DOHH2 (cell line): ENCODE measurements at regions not wholly inside any gene's neighbourhood (a gene's known extent, or its start where the extent isn't known, plus 50 kb on each side); places are given as distances from the start of the nearest gene placed in this dataset.

ENCODE experiments used
- H3F3A ChIP-seq: fragments of 200-600 bp; sonication (generic), shearing (Covaris generic); 2 replicates; pipeline ENCODE4 v1.6.0; 2016; ENCODE audit warnings: antibody characterized with exemption, mild to moderate bottlenecking; ENCODE audit not compliant: control insufficient read depth, insufficient read depth
- H3K27ac ChIP-seq: fragments of 200-600 bp; sonication (generic); 2 replicates; pipeline ENCODE4 v1.5.1; 2014; ENCODE audit warnings: low read depth, mild to moderate bottlenecking, low read length, moderate library complexity
- H3K27me3 ChIP-seq: fragments of 200-600 bp; sonication (generic); 2 replicates; pipeline ENCODE4 v1.6.1; 2014; ENCODE audit warnings: mild to moderate bottlenecking, low read length, mixed read lengths; ENCODE audit not compliant: control insufficient read depth
- H3K36me3 ChIP-seq: fragments of 200-600 bp; sonication (generic); 2 replicates; pipeline ENCODE4 v1.6.1; 2014; ENCODE audit warnings: mild to moderate bottlenecking, low read length, moderate library complexity, mixed read lengths; ENCODE audit not compliant: control insufficient read depth
- H3K4me1 ChIP-seq: fragments of 200-600 bp; sonication (generic); 2 replicates; pipeline ENCODE4 v1.6.1; 2014; ENCODE audit warnings: mild to moderate bottlenecking, low read length, mixed read lengths; ENCODE audit not compliant: control insufficient read depth
- H3K4me2 ChIP-seq: fragments of 200-600 bp; sonication (generic); 2 replicates; pipeline ENCODE4 v1.6.0; 2014; ENCODE audit warnings: mild to moderate bottlenecking, low read length, moderate library complexity
- H3K4me3 ChIP-seq: fragments of 200-600 bp; sonication (generic); 2 replicates; pipeline ENCODE4 v1.5.1; 2014; ENCODE audit warnings: mild to moderate bottlenecking, low read length, mixed read lengths
- H3K79me2 ChIP-seq: fragments of 200-600 bp; sonication (generic); 2 replicates; pipeline ENCODE4 v1.6.1; 2014; ENCODE audit warnings: mild to moderate bottlenecking, low read length, mixed read lengths; ENCODE audit not compliant: control insufficient read depth
- H3K9me2 ChIP-seq: fragments of 200-600 bp; sonication (generic); replicated peaks from 2 replicates; pipeline ENCODE4 v1.6.1; 2014; ENCODE audit warnings: mild to moderate bottlenecking, low read length, mixed read lengths; ENCODE audit not compliant: control insufficient read depth
- H3K9me3 ChIP-seq: fragments of 200-600 bp; sonication (generic); 2 replicates; pipeline ENCODE4 v1.6.1; 2014; ENCODE audit warnings: antibody characterized with exemption, low read length, mixed read lengths; ENCODE audit not compliant: control insufficient read depth, insufficient read depth
- H4K20me1 ChIP-seq: fragments of 200-600 bp; sonication (generic); 2 replicates; pipeline ENCODE4 v1.6.0; 2014; ENCODE audit warnings: low read depth, mild to moderate bottlenecking, antibody characterized with exemption, low read length, moderate library complexity; ENCODE audit not compliant: control insufficient read depth, insufficient read depth
- CTCF ChIP-seq: fragments of 200-600 bp; sonication (generic); IDR thresholded peaks from one replicate; pipeline ENCODE4 v1.5.1; 2014; ENCODE audit warnings: antibody characterized with exemption, mild to moderate bottlenecking, low read depth, low read length; ENCODE audit not compliant: poor library complexity, severe bottlenecking
- EZH2phosphoT487 ChIP-seq: fragments of 200-600 bp; sonication (generic); IDR thresholded peaks from 2 replicates; pipeline ENCODE4 v1.6.1; 2017; ENCODE audit warnings: borderline replicate concordance, mild to moderate bottlenecking, antibody characterized with exemption, low read length, moderate library complexity, mixed read lengths

GRCh38 chr5:123949043-123949804 lies 437.2 kb downstream of the CSNK1G3 start:
- Histone ChIP-seq H3K4me1 (no peaks in the 10 kb centered on the region), H3K4me3 (no peak overlapping the region), H3F3A (no peaks in the 10 kb centered on the region), H3K27me3 (no peaks in the 10 kb centered on the region), H3K27ac (no peak overlapping the region), H3K79me2 (no peaks in the 10 kb centered on the region), H3K36me3 (no peaks in the 10 kb centered on the region), H3K4me2 (no peak overlapping the region), H3K9me3 (no peaks in the 10 kb centered on the region), H3K9me2 (no peaks in the 10 kb centered on the region), H4K20me1 (no peaks in the 10 kb centered on the region)
- TF ChIP-seq CTCF (no peak), EZH2phosphoT487 (no peak)

- H3K9me3 ChIP-seq, result no peaks in the 10 kb centered on the region
- H3K9me2 ChIP-seq, result no peaks in the 10 kb centered on the region
- H3K4me2 ChIP-seq, result no peak overlapping the region
- no peak overlapping the region for H3K27ac ChIP-seq
- no peak overlapping the region for H3K4me3 ChIP-seq
- no peaks in the 10 kb centered on the region for H3K36me3 ChIP-seq
- no peaks in the 10 kb centered on the region for H3K79me2 ChIP-seq
- TF ChIP-seq EZH2phosphoT487, result no peak
- TF ChIP-seq CTCF, result no peak
- no peaks in the 10 kb centered on the region for H3K4me1 ChIP-seq
- H3K27me3 ChIP-seq, result no peaks in the 10 kb centered on the region
- H4K20me1 ChIP-seq, result no peaks in the 10 kb centered on the region
- H3F3A ChIP-seq, result no peaks in the 10 kb centered on the region
These were observed 435.8 kb downstream of the CSNK1G3 start for GRCh38 chr5:123947797-123948196.

- no peak overlapping the region for H3K4me2 ChIP-seq
- no peaks in the 10 kb centered on the region for H3K79me2 ChIP-seq
- H3F3A ChIP-seq, result no peaks in the 10 kb centered on the region
- H3K27me3 ChIP-seq, result no peaks in the 10 kb centered on the region
- H3K36me3 ChIP-seq, result no peaks in the 10 kb centered on the region
- no peak overlapping the region for H3K4me3 ChIP-seq
- TF ChIP-seq EZH2phosphoT487 (no peak), CTCF (no peak)
- H3K9me3 ChIP-seq, result no peaks in the 10 kb centered on the region
- H3K4me1 ChIP-seq, result no peaks in the 10 kb centered on the region
- H3K9me2 ChIP-seq, result no peaks in the 10 kb centered on the region
- no peak overlapping the region for H3K27ac ChIP-seq
- H4K20me1 ChIP-seq, result no peaks in the 10 kb centered on the region
These were observed 433.6 kb downstream of the CSNK1G3 start for GRCh38 chr5:123945548-123945947.
